ENCODE measurements at regions not wholly inside any gene's neighbourhood (a gene's known extent, or its start where the extent isn't known, plus 50 kb on each side); places are given as distances from the start of the nearest gene placed in this dataset.

GRCh38 chr3:106170636-106171035 is 301.8 kb upstream of the CBLB start:
- Histone ChIP-seq H3K36me3 (ENCODE audit: control insufficient read depth, insufficient read depth, low read length) (no peaks in the 10 kb centered on the region), H3K27ac (ENCODE audit: insufficient read depth, low read depth, low read length, poor library complexity, severe bottlenecking) (no peak overlapping the region), H3K9me3 (ENCODE audit: control insufficient read depth, low read length) (no peaks in the 10 kb centered on the region), H3K27me3 (ENCODE audit: control insufficient read depth, insufficient read depth, low read length, poor library complexity, severe bottlenecking) (no peaks in the 10 kb centered on the region), H3K4me1 (ENCODE audit: control insufficient read depth, insufficient read depth, low read length) (no peaks in the 10 kb centered on the region), H3K4me3 (ENCODE audit: insufficient read depth, low read depth, low read length) (no peak overlapping the region)
- 93 to 100% methylated on average over 1 of the region's 1 CpG for WGBS, 2 experiments

- Histone ChIP-seq H3K9me3 (ENCODE audit: control insufficient read depth, low read length) (no peaks in the 10 kb centered on the region), H3K4me1 (ENCODE audit: control insufficient read depth, insufficient read depth, low read length) (no peaks in the 10 kb centered on the region), H3K27me3 (ENCODE audit: control insufficient read depth, insufficient read depth, low read length, poor library complexity, severe bottlenecking) (no peaks in the 10 kb centered on the region), H3K27ac (ENCODE audit: insufficient read depth, low read depth, low read length, poor library complexity, severe bottlenecking) (no peak overlapping the region), H3K4me3 (ENCODE audit: insufficient read depth, low read depth, low read length) (no peak overlapping the region), H3K36me3 (ENCODE audit: control insufficient read depth, insufficient read depth, low read length) (no peaks in the 10 kb centered on the region)
- WGBS, 2 experiments: 95% methylated on average over 3 to 4 of the region's 4 CpGs
These were observed 303.3 kb upstream of the CBLB start for GRCh38 chr3:106172101-106172500.

- Histone ChIP-seq H3K4me1 (ENCODE audit: control insufficient read depth, insufficient read depth, low read length) (no peaks in the 10 kb centered on the region), H3K36me3 (ENCODE audit: control insufficient read depth, insufficient read depth, low read length) (no peaks in the 10 kb centered on the region), H3K27ac (ENCODE audit: insufficient read depth, low read depth, low read length, poor library complexity, severe bottlenecking) (no peak overlapping the region), H3K27me3 (ENCODE audit: control insufficient read depth, insufficient read depth, low read length, poor library complexity, severe bottlenecking) (no peaks in the 10 kb centered on the region), H3K9me3 (ENCODE audit: control insufficient read depth, low read length) (no peaks in the 10 kb centered on the region), H3K4me3 (ENCODE audit: insufficient read depth, low read depth, low read length) (no peak overlapping the region)
- 93% methylated on average over 1 of the region's 1 CpG; no CpG with 5 or more reads in 1 of the 2 experiments for WGBS, 2 experiments
These were observed 304.0 kb upstream of the CBLB start for GRCh38 chr3:106172780-106173179.

- Histone ChIP-seq H3K27me3 (ENCODE audit: control insufficient read depth, insufficient read depth, low read length, poor library complexity, severe bottlenecking) (no peaks in the 10 kb centered on the region), H3K9me3 (ENCODE audit: control insufficient read depth, low read length) (no peaks in the 10 kb centered on the region), H3K27ac (ENCODE audit: insufficient read depth, low read depth, low read length, poor library complexity, severe bottlenecking) (no peak overlapping the region), H3K4me1 (ENCODE audit: control insufficient read depth, insufficient read depth, low read length) (no peaks in the 10 kb centered on the region), H3K4me3 (ENCODE audit: insufficient read depth, low read depth, low read length) (no peak overlapping the region), H3K36me3 (ENCODE audit: control insufficient read depth, insufficient read depth, low read length) (no peaks in the 10 kb centered on the region)
- WGBS, 2 experiments: 92 to 95% methylated on average over 1 of the region's 1 CpG
These were observed 306.5 kb upstream of the CBLB start for GRCh38 chr3:106175276-106175675.

DNA sequence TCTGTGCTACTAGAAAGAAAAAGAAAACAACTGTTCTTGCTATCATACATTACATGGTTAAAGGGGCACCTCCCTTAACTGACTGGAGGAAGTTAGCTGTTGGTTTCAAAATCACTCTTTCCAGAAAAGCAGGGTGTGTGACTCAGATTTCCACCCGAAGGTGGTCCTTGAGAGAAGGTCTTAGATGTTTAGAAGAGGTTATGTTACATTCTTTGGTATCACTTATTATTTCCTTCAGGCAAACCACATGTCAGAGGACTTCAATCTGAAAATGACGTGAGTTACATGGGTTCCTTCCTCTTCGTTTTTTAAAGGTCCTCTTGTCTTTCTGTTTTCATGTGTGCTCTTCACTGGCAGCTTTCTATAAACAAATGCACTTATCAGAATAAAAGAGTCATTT is 307.9 kb upstream of the CBLB start:
- Histone ChIP-seq H3K36me3 (ENCODE audit: control insufficient read depth, insufficient read depth, low read length) (no peaks in the 10 kb centered on the region), H3K4me1 (ENCODE audit: control insufficient read depth, insufficient read depth, low read length) (no peaks in the 10 kb centered on the region), H3K27ac (ENCODE audit: insufficient read depth, low read depth, low read length, poor library complexity, severe bottlenecking) (no peak overlapping the region), H3K4me3 (ENCODE audit: insufficient read depth, low read depth, low read length) (no peak overlapping the region), H3K9me3 (ENCODE audit: control insufficient read depth, low read length) (no peaks in the 10 kb centered on the region), H3K27me3 (ENCODE audit: control insufficient read depth, insufficient read depth, low read length, poor library complexity, severe bottlenecking) (no peaks in the 10 kb centered on the region)
- 84 to 90% methylated on average over 3 of the region's 3 CpGs for WGBS, 2 experiments

GRCh38 chr3:106182950-106183511 is 314.2 kb upstream of the CBLB start:
- Histone ChIP-seq H3K27me3 (ENCODE audit: control insufficient read depth, insufficient read depth, low read length, poor library complexity, severe bottlenecking) (no peaks in the 10 kb centered on the region), H3K4me1 (ENCODE audit: control insufficient read depth, insufficient read depth, low read length) (no peaks in the 10 kb centered on the region), H3K9me3 (ENCODE audit: control insufficient read depth, low read length) (no peaks in the 10 kb centered on the region), H3K36me3 (ENCODE audit: control insufficient read depth, insufficient read depth, low read length) (no peaks in the 10 kb centered on the region), H3K27ac (ENCODE audit: insufficient read depth, low read depth, low read length, poor library complexity, severe bottlenecking) (no peak overlapping the region), H3K4me3 (ENCODE audit: insufficient read depth, low read depth, low read length) (no peak overlapping the region)
- 92 to 95% methylated on average over 4 to 5 of the region's 5 CpGs for WGBS, 2 experiments

DNA sequence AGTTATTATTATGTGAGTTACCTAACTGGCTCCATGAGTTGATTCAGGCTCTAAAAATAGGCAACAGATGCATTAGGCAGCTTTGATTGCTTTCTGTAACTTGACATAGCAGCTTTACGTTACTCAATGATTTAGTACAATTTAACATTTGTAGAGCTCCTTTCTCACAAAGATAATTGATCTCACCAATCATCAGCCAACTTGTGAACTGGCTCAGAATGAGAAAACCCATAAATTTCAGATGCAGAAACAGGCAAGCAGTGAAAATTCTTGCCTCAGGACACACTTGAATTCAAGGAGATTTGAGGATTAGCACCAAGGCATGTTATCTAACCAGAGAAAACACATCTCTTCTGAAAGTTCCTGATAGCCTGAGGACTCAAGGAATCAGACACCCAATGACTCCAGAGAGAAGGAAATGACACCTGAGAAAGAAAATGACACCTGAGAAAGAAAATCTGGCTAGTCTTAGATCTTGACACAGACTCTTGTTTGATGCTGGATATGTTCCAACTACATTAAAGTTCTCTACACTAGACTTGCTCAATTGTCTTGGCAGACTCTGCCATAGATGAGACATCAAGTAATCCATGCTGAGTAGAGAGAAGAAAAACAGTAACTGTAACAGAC is 315.1 kb upstream of the CBLB start:
- Histone ChIP-seq H3K27ac (ENCODE audit: insufficient read depth, low read depth, low read length, poor library complexity, severe bottlenecking) (no peak overlapping the region), H3K27me3 (ENCODE audit: control insufficient read depth, insufficient read depth, low read length, poor library complexity, severe bottlenecking) (no peaks in the 10 kb centered on the region), H3K4me1 (ENCODE audit: control insufficient read depth, insufficient read depth, low read length) (no peaks in the 10 kb centered on the region), H3K36me3 (ENCODE audit: control insufficient read depth, insufficient read depth, low read length) (no peaks in the 10 kb centered on the region), H3K4me3 (ENCODE audit: insufficient read depth, low read depth, low read length) (no peak overlapping the region), H3K9me3 (ENCODE audit: control insufficient read depth, low read length) (no peaks in the 10 kb centered on the region)
- 100% methylated on average over 1 of the region's 1 CpG for WGBS, 2 experiments

DNA sequence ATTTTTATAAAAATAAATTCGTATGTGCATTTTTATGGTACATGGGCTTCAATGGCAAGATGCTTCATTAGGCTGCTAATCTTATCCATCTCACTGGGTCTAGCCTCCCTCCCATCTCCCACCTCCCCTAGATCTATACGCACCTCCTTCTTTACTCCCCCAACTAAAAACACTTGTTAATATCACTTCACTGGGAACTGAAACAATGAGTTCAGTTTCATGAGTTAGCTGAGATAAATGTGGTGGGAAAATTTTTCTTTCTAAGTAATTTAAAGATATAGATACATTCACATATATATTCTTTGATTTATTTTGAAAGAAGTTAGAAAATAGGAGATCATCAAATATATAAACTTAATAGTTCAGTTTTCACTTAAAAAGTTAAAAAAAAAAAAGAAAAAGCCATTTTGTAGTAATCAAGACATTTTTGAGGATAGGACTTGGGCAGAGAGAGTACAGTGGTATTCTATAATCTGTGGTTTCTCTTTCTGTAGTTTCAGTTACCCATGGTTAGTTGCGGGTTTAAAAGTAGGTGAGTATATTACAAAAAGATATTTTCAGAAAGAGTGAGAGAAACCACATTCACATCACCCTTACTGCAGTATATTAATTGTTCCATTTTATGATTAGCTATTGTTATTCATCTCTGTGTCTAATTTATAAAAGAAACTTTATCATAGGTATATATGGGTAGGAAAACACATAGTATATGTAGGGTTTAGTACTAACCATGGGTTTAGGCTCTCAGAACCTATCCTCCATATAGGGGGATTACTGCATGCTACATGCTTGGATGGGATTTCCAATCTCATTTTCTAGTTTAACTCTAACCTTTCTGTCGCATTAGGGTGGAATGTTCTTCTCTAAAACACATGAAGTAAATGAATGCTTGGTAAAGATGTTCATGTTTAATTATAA is 316.0 kb upstream of the CBLB start:
- Histone ChIP-seq H3K9me3 (ENCODE audit: control insufficient read depth, low read length) (no peaks in the 10 kb centered on the region), H3K4me1 (ENCODE audit: control insufficient read depth, insufficient read depth, low read length) (no peaks in the 10 kb centered on the region), H3K27ac (ENCODE audit: insufficient read depth, low read depth, low read length, poor library complexity, severe bottlenecking) (no peak overlapping the region), H3K36me3 (ENCODE audit: control insufficient read depth, insufficient read depth, low read length) (no peaks in the 10 kb centered on the region), H3K27me3 (ENCODE audit: control insufficient read depth, insufficient read depth, low read length, poor library complexity, severe bottlenecking) (no peaks in the 10 kb centered on the region), H3K4me3 (ENCODE audit: insufficient read depth, low read depth, low read length) (no peak overlapping the region)
- 94% methylated on average over 3 of the region's 4 CpGs for WGBS, 2 experiments

GRCh38 chr3:106185949-106186348 is 317.1 kb upstream of the CBLB start:
- 92 to 100% methylated on average over 1 to 2 of the region's 2 CpGs for WGBS, 2 experiments
- H3K9me3 ChIP-seq (ENCODE audit: control insufficient read depth, low read length): no peaks in the 10 kb centered on the region
- H3K4me1 ChIP-seq (ENCODE audit: control insufficient read depth, insufficient read depth, low read length): no peaks in the 10 kb centered on the region
- no peak overlapping the region for H3K27ac ChIP-seq (ENCODE audit: insufficient read depth, low read depth, low read length, poor library complexity, severe bottlenecking)
- H3K36me3 ChIP-seq (ENCODE audit: control insufficient read depth, insufficient read depth, low read length): no peaks in the 10 kb centered on the region
- H3K27me3 ChIP-seq (ENCODE audit: control insufficient read depth, insufficient read depth, low read length, poor library complexity, severe bottlenecking): no peaks in the 10 kb centered on the region
- H3K4me3 ChIP-seq (ENCODE audit: insufficient read depth, low read depth, low read length): no peak overlapping the region

DNA sequence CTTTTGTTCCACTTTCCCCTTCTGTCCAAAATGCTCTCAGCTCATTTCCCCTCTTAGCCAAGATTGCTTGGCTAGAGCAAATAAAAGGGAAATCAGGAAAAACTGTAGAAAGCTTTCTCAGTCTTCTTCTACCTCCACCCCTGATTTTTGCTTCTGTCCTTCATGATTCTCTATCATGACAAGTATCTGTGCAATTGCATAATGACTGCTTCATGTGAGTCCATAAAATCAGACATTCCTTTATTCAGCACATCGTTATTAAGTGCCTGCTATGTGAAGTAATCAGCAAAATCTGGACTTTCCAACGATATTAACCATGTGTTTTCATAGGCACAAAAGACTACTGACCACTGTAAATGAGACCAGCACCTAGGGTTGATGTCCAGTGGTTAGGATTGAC is 321.5 kb upstream of the CBLB start:
- H3K27ac ChIP-seq (ENCODE audit: insufficient read depth, low read depth, low read length, poor library complexity, severe bottlenecking): no peak overlapping the region
- H3K27me3 ChIP-seq (ENCODE audit: control insufficient read depth, insufficient read depth, low read length, poor library complexity, severe bottlenecking): no peaks in the 10 kb centered on the region
- H3K4me3 ChIP-seq (ENCODE audit: insufficient read depth, low read depth, low read length): no peak overlapping the region
- no peaks in the 10 kb centered on the region for H3K36me3 ChIP-seq (ENCODE audit: control insufficient read depth, insufficient read depth, low read length)
- 92 to 95% methylated on average over 2 of the region's 2 CpGs for WGBS, 2 experiments
- no peaks in the 10 kb centered on the region for H3K9me3 ChIP-seq (ENCODE audit: control insufficient read depth, low read length)
- no peaks in the 10 kb centered on the region for H3K4me1 ChIP-seq (ENCODE audit: control insufficient read depth, insufficient read depth, low read length)
